ENCODE measurements at regions not wholly inside any gene's neighbourhood (a gene's known extent, or its start where the extent isn't known, plus 50 kb on each side); places are given as distances from the start of the nearest gene placed in this dataset.

DNA sequence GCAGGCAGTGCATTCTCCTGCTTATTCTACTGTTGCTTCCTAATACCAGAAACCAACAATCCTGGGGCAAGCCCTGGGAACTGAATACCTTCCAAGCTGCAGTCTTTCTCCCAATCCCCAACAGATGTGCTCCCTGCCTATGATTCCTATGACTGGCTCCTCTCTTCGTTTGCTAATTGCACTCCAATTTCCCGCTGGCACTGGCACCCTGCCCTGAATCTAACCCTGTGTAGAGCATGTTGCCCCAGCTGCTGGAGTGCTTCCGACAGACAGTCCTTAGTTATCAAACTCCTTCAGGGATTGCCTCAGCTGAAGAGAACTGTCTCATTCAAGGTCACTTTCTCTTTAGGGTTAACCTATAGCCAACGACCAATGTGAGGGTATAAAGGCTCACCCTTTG lies 214.1 kb downstream of the NECTIN3 start:
- no peak overlapping the region for H2AK5ac ChIP-seq (ENCODE audit: low read depth, low read length)
- no peak overlapping the region for H3K14ac ChIP-seq (ENCODE audit: insufficient read length)
- H2BK20ac ChIP-seq (ENCODE audit: low read length): no peak overlapping the region
- no peak overlapping the region for H3K18ac ChIP-seq (ENCODE audit: extremely low read depth, low read length)
- ChIA-PET CTCF (ENCODE audit: partially characterized antibody) (interaction anchor here (1.1 to 1.6 kb wide), 3 partner anchors 9 to 51 kb away, joined by 3 read pairs; no protein-coding TSS in a partner anchor), POLR2A (ENCODE audit: partially characterized antibody) (no interaction called here)
- WGBS, 2 experiments (ENCODE audit: extremely low coverage in 1 of 2, insufficient coverage in 1 of 2, insufficient read length in 1 of 2, insufficient replicate concordance in 2 of 2, low coverage in 1 of 2, low lambda C conversion rate in 2 of 2, missing lambda C conversion rate in 1 of 2): 91% methylated on average over 4 of the region's 4 CpGs; no CpG with 5 or more reads in 1 of the 2 experiments
- H2AFZ ChIP-seq (ENCODE audit: low read length): no peak overlapping the region
- no peaks in the 10 kb centered on the region for H3K4me1 ChIP-seq (replicated peaks in 1 of 4; ENCODE audit: control insufficient read depth in 3 of 4, insufficient read depth in 4 of 4, low read length in 3 of 4)
- H3K79me1 ChIP-seq (ENCODE audit: low read depth, low read length): no peaks in the 10 kb centered on the region
- no peak overlapping the region for H2BK15ac ChIP-seq (ENCODE audit: low read length)
- no peaks in the 10 kb centered on the region for H3K79me2 ChIP-seq (ENCODE audit: control insufficient read depth in 1 of 2, insufficient read depth in 2 of 2, low read length in 2 of 2)
- no peak overlapping the region for H4K91ac ChIP-seq (replicated peaks; ENCODE audit: insufficient read length, low read length)
- no peak overlapping the region for H3K23ac ChIP-seq (ENCODE audit: insufficient read length)
- no peak overlapping the region for H4K8ac ChIP-seq (ENCODE audit: extremely low read depth, insufficient read depth, low read length)
- no peak overlapping the region for H2BK120ac ChIP-seq (replicated peaks; ENCODE audit: low read depth, low read length)
- H3K27me3 ChIP-seq (replicated peaks in 1 of 4; ENCODE audit: control insufficient read depth in 3 of 4, extremely low read depth in 1 of 4, insufficient read depth in 3 of 4, low read length in 3 of 4): no peaks in the 10 kb centered on the region
- H3K23me2 ChIP-seq (ENCODE audit: low read depth, low read length): no peaks in the 10 kb centered on the region
- H4K5ac ChIP-seq (ENCODE audit: insufficient read length, low read depth, low read length): no peak overlapping the region
- H4K20me1 ChIP-seq (replicated peaks in 1 of 2; ENCODE audit: control insufficient read depth in 1 of 2, insufficient read depth in 2 of 2, low read length in 2 of 2): no peaks in the 10 kb centered on the region
- FAIRE-seq: no peak
- no peak overlapping the region for H2BK5ac ChIP-seq (ENCODE audit: low read depth, low read length)
- no peak overlapping the region for H2BK12ac ChIP-seq (ENCODE audit: low read depth, low read length)
- TF ChIP-seq, protein P1, sequence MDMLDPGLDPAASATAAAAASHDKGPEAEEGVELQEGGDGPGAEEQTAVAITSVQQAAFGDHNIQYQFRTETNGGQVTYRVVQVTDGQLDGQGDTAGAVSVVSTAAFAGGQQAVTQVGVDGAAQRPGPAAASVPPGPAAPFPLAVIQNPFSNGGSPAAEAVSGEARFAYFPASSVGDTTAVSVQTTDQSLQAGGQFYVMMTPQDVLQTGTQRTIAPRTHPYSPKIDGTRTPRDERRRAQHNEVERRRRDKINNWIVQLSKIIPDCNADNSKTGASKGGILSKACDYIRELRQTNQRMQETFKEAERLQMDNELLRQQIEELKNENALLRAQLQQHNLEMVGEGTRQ (IDR thresholded peaks at IDR 0.05; ENCODE audit: low read length): no peak
- TF ChIP-seq JUN (IDR thresholded peaks at IDR 0.05; ENCODE audit: low read depth, low read length) (no peak), NANOG (IDR thresholded peaks at IDR 0.05; ENCODE audit: insufficient read depth, low read depth, low read length, poor library complexity, severe bottlenecking) (no peak), SUZ12 (IDR thresholded peaks at IDR 0.05; ENCODE audit: low read length) (no peak), ZNF274 (IDR thresholded peaks at IDR 0.05; ENCODE audit: borderline replicate concordance, extremely low read depth, low read length) (no peak), TAF1 (IDR thresholded peaks at IDR 0.05; ENCODE audit: low read depth, low read length) (no peak), CBX5 (IDR thresholded peaks at IDR 0.05; ENCODE audit: low read depth, low read length) (no peak), GABPA (IDR thresholded peaks at IDR 0.05; ENCODE audit: borderline replicate concordance, insufficient read depth, low read length) (no peak)
- no peak overlapping the region for H3K4me2 ChIP-seq (ENCODE audit: insufficient read depth in 1 of 2, low read depth in 2 of 2, low read length in 2 of 2)
- no peak overlapping the region for H3K27ac ChIP-seq (ENCODE audit: low read depth, low read length)
- no peak overlapping the region for H3K4me3 ChIP-seq (ENCODE audit: extremely low read depth in 1 of 4, insufficient read depth in 2 of 4, low read depth in 3 of 4, low read length in 4 of 4)
- H3K36me3 ChIP-seq (ENCODE audit: control insufficient read depth in 2 of 4, insufficient read depth in 4 of 4, low read length in 3 of 4): no peaks in the 10 kb centered on the region
- no peak overlapping the region for H3K9ac ChIP-seq (replicated peaks in 1 of 4; ENCODE audit: extremely low read depth in 1 of 4, low read depth in 3 of 4, low read length in 3 of 4)
- no peaks in the 10 kb centered on the region for H3K9me3 ChIP-seq (ENCODE audit: insufficient read depth in 2 of 2, low read depth in 1 of 2, low read length in 1 of 2)
- H3K56ac ChIP-seq (replicated peaks; ENCODE audit: insufficient read length, low read depth, low read length): no peak overlapping the region
- DNase-seq (ENCODE audit: low read depth in 1 of 2, low spot score in 2 of 2): no peak
- no peak overlapping the region for H3K4ac ChIP-seq (replicated peaks; ENCODE audit: insufficient read length, low read depth, low read length)

Data from H1 (cell line).